DND-41 (cell line): ENCODE measurements at regions not wholly inside any gene's neighbourhood (a gene's known extent, or its start where the extent isn't known, plus 50 kb on each side); places are given as distances from the start of the nearest gene placed in this dataset.

Experiments used
- ATAC-seq: fragments of 200-7000 bp; cut with Tn5 transposase; 3 replicates; pipeline ENCODE4 v1.9.1; 2021; ENCODE audit warnings: low read depth; ENCODE audit not compliant: insufficient read depth
- DNase-seq: peaks from one replicate; pipeline ENCODE4 v3.0.0-alpha.2; 2020
- H2AFZ ChIP-seq: 2 replicates; pipeline ENCODE4 v1.6.0; 2012; ENCODE audit warnings: low read depth, low read length
- H3K27ac ChIP-seq: 2 replicates; pipeline ENCODE4 v1.5.1; 2012; ENCODE audit warnings: low read length, inconsistent platforms
- H3K27me3 ChIP-seq: fragments of 200-600 bp; sonication (generic); 2 replicates; pipeline ENCODE4 v1.6.0; 2012; ENCODE audit warnings: low read length, mild to moderate bottlenecking, inconsistent platforms; ENCODE audit not compliant: insufficient read depth, poor library complexity
- H3K36me3 ChIP-seq: 2 replicates; pipeline ENCODE4 v1.5.1; 2012; ENCODE audit warnings: low read length, inconsistent platforms; ENCODE audit not compliant: insufficient read depth
- H3K4me1 ChIP-seq: 2 replicates; pipeline ENCODE4 v1.5.1; 2012; ENCODE audit warnings: mild to moderate bottlenecking, low read length; ENCODE audit not compliant: insufficient read depth
- H3K4me2 ChIP-seq: 2 replicates; pipeline ENCODE4 v1.6.0; 2012; ENCODE audit warnings: mild to moderate bottlenecking, moderate library complexity, low read length, inconsistent platforms; ENCODE audit not compliant: insufficient read depth
- H3K4me3 ChIP-seq, 2 experiments: fragments of 200-600 bp in 1 of 2; shearing (Covaris generic) in 1 of 2; 2 replicates each; pipeline ENCODE4 v1.5.1; 2012 to 2016; ENCODE audit warnings: inconsistent platforms in 2 of 2, low read length in 2 of 2, mild to moderate bottlenecking in 2 of 2, low read depth in 1 of 2, moderate library complexity in 1 of 2
- H3K79me2 ChIP-seq: 2 replicates; pipeline ENCODE4 v1.6.0; 2012; ENCODE audit warnings: low read length, inconsistent platforms; ENCODE audit not compliant: insufficient read depth
- H3K9ac ChIP-seq: 2 replicates; pipeline ENCODE4 v1.6.0; 2012; ENCODE audit warnings: low read depth, mild to moderate bottlenecking, inconsistent platforms, low read length, moderate library complexity
- H3K9me3 ChIP-seq: 2 replicates; pipeline ENCODE4 v1.5.1; 2012; ENCODE audit warnings: low read length, moderate library complexity, mild to moderate bottlenecking, inconsistent platforms; ENCODE audit not compliant: insufficient read depth, severe bottlenecking
- H4K20me1 ChIP-seq: 2 replicates; pipeline ENCODE4 v1.6.0; 2012; ENCODE audit warnings: low read length; ENCODE audit not compliant: insufficient read depth
- EZH2 ChIP-seq: IDR thresholded peaks from 3 replicates; pipeline ENCODE4 v1.6.1; 2012; ENCODE audit warnings: borderline replicate concordance, low read depth, mild to moderate bottlenecking, moderate library complexity, low read length, inconsistent platforms; ENCODE audit not compliant: severe bottlenecking
- TF ChIP-seq, protein P1 (sequence below): IDR thresholded peaks from 2 replicates; pipeline ENCODE4 v1.5.1; 2012; ENCODE audit warnings: borderline replicate concordance, low read length, moderate library complexity, mild to moderate bottlenecking; ENCODE audit not compliant: poor library complexity, severe bottlenecking; ENCODE audit errors: extremely low read depth

DNA sequence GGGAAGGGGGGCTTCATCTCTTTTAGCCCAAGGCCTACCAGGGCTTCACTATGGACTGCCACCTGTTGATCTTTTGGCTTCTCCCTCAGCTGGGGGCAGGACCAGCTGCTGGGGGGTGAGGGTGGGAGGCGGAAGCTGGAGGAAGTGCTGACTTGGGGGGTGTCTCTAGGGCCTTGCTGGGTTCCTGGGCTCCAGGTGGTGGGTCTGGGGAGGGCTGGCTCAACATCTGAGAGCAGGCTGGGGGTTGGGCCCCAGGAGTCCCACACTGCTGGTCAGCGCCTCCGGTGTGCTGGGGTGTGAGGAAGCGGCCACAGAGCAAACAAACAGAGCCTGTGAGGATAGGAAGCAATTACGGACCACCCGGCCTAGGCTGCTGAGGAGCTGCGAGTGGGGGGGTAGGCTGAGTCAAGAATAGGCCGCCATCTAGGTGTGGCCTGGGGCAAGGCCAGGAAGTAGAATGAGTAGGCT lies 85.7 kb downstream of the EFNB1 start:
- no peaks in the 10 kb centered on the region for H3K79me2 ChIP-seq
- H3K4me3 ChIP-seq, result no peak overlapping the region
- H3K9me3 ChIP-seq, result no peaks in the 10 kb centered on the region
- H3K9ac ChIP-seq, result no peak overlapping the region
- TF ChIP-seq, protein P1, sequence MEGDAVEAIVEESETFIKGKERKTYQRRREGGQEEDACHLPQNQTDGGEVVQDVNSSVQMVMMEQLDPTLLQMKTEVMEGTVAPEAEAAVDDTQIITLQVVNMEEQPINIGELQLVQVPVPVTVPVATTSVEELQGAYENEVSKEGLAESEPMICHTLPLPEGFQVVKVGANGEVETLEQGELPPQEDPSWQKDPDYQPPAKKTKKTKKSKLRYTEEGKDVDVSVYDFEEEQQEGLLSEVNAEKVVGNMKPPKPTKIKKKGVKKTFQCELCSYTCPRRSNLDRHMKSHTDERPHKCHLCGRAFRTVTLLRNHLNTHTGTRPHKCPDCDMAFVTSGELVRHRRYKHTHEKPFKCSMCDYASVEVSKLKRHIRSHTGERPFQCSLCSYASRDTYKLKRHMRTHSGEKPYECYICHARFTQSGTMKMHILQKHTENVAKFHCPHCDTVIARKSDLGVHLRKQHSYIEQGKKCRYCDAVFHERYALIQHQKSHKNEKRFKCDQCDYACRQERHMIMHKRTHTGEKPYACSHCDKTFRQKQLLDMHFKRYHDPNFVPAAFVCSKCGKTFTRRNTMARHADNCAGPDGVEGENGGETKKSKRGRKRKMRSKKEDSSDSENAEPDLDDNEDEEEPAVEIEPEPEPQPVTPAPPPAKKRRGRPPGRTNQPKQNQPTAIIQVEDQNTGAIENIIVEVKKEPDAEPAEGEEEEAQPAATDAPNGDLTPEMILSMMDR, result no peak
- no peak for TF ChIP-seq EZH2
- no peaks in the 10 kb centered on the region for H3K27me3 ChIP-seq
- no peaks in the 10 kb centered on the region for H3K36me3 ChIP-seq
- no peaks in the 10 kb centered on the region for H4K20me1 ChIP-seq
- H3K27ac ChIP-seq, result no peak overlapping the region
- no peak for ATAC-seq
- no peak for DNase-seq
- H2AFZ ChIP-seq, result no peak overlapping the region
- no peak overlapping the region for H3K4me2 ChIP-seq
- no peaks in the 10 kb centered on the region for H3K4me1 ChIP-seq

DNA sequence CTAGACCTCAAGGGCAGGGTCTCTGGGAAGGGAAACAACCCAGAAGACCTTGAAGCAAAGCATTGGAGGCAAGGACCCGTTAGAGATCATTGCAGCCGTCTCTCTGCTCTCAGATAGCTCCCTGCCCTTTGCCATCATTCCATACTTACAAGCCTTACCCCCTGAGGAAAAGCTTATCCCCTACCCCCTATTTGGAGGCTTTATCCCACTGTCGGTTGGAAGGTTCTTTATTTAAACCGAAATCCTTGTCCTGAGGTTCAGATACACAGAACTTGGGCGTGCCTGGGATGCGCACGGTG lies 84.4 kb downstream of the EFNB1 start:
- Histone ChIP-seq H2AFZ (no peak overlapping the region), H3K4me2 (no peak overlapping the region), H4K20me1 (no peaks in the 10 kb centered on the region), H3K79me2 (no peaks in the 10 kb centered on the region), H3K4me1 (no peaks in the 10 kb centered on the region), H3K27me3 (no peaks in the 10 kb centered on the region), H3K36me3 (no peaks in the 10 kb centered on the region), H3K4me3 (no peak overlapping the region), H3K9ac (no peak overlapping the region), H3K27ac (no peak overlapping the region), H3K9me3 (no peaks in the 10 kb centered on the region)
- no peak for TF ChIP-seq EZH2
- TF ChIP-seq, protein P1, result no peak
- DNase-seq, result no peak
- ATAC-seq, result no peak

GRCh38 chrX:68912113-68912512 lies 83.3 kb downstream of the EFNB1 start:
- H3K4me3 ChIP-seq, result no peak overlapping the region
- H4K20me1 ChIP-seq, result no peaks in the 10 kb centered on the region

More at GRCh38 chrX:68912113-68912512, 83.3 kb downstream of the EFNB1 start:
- Histone ChIP-seq H3K36me3 (no peaks in the 10 kb centered on the region), H3K27me3 (no peaks in the 10 kb centered on the region), H3K27ac (no peak overlapping the region), H3K4me1 (no peaks in the 10 kb centered on the region), H3K79me2 (no peaks in the 10 kb centered on the region), H2AFZ (no peak overlapping the region), H3K9me3 (no peaks in the 10 kb centered on the region), H3K9ac (no peak overlapping the region), H3K4me2 (no peak overlapping the region)
- no peak for DNase-seq
- ATAC-seq, result no peak
- no peak for TF ChIP-seq EZH2
- TF ChIP-seq, protein P1, result no peak
